ENCODE measurements at regions not wholly inside any gene's neighbourhood (a gene's known extent, or its start where the extent isn't known, plus 50 kb on each side); places are given as distances from the start of the nearest gene placed in this dataset.

- ATAC-seq (no peak), DNase-seq (no peak)
- Histone ChIP-seq H3K27ac (no peak overlapping the region), H3K36me3 (no peaks in the 10 kb centered on the region), H3K9me3 (no peaks in the 10 kb centered on the region), H3K4me1 (no peaks in the 10 kb centered on the region), H3K4me3 (no peak overlapping the region), H3K27me3 (no peaks in the 10 kb centered on the region)
- in situ Hi-C loops (cut with MboI; ENCODE audit: low sequenced_read_pairs in 4 of 4) = no loop called here
- TF ChIP-seq, protein P1, sequence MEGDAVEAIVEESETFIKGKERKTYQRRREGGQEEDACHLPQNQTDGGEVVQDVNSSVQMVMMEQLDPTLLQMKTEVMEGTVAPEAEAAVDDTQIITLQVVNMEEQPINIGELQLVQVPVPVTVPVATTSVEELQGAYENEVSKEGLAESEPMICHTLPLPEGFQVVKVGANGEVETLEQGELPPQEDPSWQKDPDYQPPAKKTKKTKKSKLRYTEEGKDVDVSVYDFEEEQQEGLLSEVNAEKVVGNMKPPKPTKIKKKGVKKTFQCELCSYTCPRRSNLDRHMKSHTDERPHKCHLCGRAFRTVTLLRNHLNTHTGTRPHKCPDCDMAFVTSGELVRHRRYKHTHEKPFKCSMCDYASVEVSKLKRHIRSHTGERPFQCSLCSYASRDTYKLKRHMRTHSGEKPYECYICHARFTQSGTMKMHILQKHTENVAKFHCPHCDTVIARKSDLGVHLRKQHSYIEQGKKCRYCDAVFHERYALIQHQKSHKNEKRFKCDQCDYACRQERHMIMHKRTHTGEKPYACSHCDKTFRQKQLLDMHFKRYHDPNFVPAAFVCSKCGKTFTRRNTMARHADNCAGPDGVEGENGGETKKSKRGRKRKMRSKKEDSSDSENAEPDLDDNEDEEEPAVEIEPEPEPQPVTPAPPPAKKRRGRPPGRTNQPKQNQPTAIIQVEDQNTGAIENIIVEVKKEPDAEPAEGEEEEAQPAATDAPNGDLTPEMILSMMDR (IDR thresholded peaks at IDR 0.05 in 4 of 5, conservative IDR thresholded peaks at IDR 0.05 in 1 of 5) = no peak
- TF ChIP-seq POLR2A (IDR thresholded peaks at IDR 0.05) = no peak
- intact Hi-C loops (cut with DNase I; ENCODE audit: low total_unique reads) = no loop called here
These were observed 120.8 kb upstream of the POU2AF2 start for GRCh38 chr11:111124724-111125123.

DNA sequence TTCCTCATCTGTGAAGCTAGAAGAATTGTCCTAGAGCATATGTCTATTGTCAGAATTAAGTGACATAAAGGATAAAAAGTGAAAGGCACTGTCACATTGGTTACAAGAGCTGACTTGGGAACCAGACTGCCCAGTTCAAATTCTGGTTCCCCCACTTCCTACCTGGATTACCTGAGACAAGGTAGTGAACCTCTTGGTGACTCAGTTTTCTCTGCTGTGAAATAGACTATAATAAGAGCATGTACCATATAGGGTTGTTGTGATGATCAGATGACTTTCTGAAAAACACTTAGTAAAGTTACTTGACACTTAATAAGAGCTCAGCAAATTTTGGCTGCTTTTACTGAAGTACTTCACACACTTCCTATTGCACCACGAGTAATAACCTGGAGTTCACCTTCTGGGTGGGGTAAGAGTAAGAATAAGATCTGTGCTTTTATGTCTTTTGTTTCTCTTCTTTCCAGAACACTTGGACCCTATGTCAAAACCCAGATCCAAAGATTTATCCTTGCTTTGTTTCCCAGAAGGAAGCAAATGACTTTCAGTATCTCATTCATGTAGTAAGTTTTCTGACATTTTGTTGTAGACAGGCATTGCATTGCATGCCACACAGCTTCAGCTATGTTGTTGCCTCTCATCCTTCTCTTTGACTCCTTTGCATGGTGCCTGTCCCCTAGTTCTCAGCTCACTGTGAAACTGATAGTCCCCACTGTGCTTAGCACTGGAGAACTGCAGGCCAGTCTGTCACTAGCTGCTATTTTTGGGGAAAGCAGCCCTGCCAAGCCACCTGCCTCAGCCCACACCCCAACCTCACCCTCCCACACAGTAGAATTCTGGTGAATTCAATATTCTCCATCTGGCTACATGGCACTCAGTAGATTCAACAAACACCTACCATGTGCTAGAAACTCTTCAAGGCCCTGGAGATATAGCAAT is 121.8 kb upstream of the POU2AF2 start:
- TF ChIP-seq, protein P1 (IDR thresholded peaks at IDR 0.05 in 4 of 5, conservative IDR thresholded peaks at IDR 0.05 in 1 of 5) = no peak
- H3K4me3 ChIP-seq = no peak overlapping the region
- H3K9me3 ChIP-seq = no peaks in the 10 kb centered on the region
- in situ Hi-C loops (cut with MboI; ENCODE audit: low sequenced_read_pairs in 4 of 4) (no loop called here), intact Hi-C loops (cut with DNase I; ENCODE audit: low total_unique reads) (no loop called here)
- no peak for DNase-seq
- H3K27ac ChIP-seq = no peak overlapping the region
- no peak for ATAC-seq
- no peaks in the 10 kb centered on the region for H3K36me3 ChIP-seq
- H3K4me1 ChIP-seq = no peaks in the 10 kb centered on the region
- no peaks in the 10 kb centered on the region for H3K27me3 ChIP-seq

DNA sequence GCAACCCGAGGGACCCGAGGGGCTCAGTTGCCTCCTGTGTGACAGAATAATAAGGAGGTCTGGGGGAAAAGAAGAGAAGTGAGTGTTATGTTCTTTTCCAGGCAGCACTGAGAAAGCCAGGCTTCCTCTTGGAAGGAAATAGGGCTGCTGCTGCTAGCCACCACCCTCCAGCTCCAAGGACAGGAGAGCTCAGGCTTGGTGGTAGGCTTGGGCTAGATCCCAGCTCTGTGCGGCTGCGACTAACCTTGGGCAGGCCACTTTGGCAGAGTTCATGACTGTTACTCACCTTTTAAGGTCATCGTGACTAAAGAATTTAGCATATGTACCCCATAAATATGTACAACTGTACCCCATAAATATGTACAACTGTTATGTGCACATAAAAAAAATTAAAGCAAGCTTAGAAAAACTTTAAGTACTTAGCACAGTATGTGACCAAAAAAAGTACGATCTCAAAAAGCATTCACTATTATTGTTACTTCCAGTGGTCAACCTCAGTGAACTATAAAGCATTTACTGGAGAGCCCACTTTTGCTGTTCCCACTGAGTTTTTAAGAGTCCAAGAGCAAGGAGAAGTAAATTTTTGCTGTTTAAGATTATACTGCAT is 124.7 kb upstream of the POU2AF2 start:
- ATAC-seq (no peak), DNase-seq (no peak)
- in situ Hi-C loops (cut with MboI; ENCODE audit: low sequenced_read_pairs in 4 of 4) (no loop called here), intact Hi-C loops (cut with DNase I; ENCODE audit: low total_unique reads) (no loop called here)
- H3K9me3 ChIP-seq = no peaks in the 10 kb centered on the region
- no peaks in the 10 kb centered on the region for H3K36me3 ChIP-seq
- no peak overlapping the region for H3K4me3 ChIP-seq
- TF ChIP-seq, protein P1 (IDR thresholded peaks at IDR 0.05 in 4 of 5, conservative IDR thresholded peaks at IDR 0.05 in 1 of 5) = no peak
- TF ChIP-seq POLR2A (IDR thresholded peaks at IDR 0.05) = no peak
- no peaks in the 10 kb centered on the region for H3K27me3 ChIP-seq
- H3K4me1 ChIP-seq = no peaks in the 10 kb centered on the region
- H3K27ac ChIP-seq = no peak overlapping the region

DNA sequence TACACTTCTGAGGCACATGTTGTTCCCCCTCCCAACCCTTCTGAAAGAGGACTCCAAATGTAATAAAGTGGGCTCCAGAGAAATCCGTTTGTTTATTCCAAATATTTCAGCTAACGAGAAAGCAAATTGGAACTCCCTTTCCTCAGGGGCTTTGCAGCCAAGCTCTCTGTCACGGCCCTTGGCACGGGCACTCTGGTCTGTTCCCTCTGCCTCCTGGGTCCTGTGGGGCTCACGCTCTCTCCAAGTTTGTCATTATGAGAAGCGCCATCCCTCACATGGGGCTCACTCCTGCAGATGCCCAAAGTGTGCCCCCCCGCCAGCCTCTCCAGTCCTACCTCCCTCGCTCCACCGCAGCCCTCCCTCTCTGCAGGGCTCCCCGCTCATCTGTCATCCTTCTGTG is 125.4 kb upstream of the POU2AF2 start:
- in situ Hi-C loops (cut with MboI; ENCODE audit: low sequenced_read_pairs in 4 of 4) = no loop called here
- no peaks in the 10 kb centered on the region for H3K36me3 ChIP-seq
- H3K27ac ChIP-seq = no peak overlapping the region
- no peaks in the 10 kb centered on the region for H3K4me1 ChIP-seq
- no peaks in the 10 kb centered on the region for H3K9me3 ChIP-seq
- TF ChIP-seq, protein P1 (IDR thresholded peaks at IDR 0.05 in 4 of 5, conservative IDR thresholded peaks at IDR 0.05 in 1 of 5) = no peak
- H3K27me3 ChIP-seq = no peaks in the 10 kb centered on the region
- H3K4me3 ChIP-seq = no peak overlapping the region
- DNase-seq = no peak
- intact Hi-C loops (cut with DNase I; ENCODE audit: low total_unique reads) = no loop called here
- ATAC-seq = no peak
